GM19328 (cell line): ENCODE measurements at regions not wholly inside any gene's neighbourhood (a gene's known extent, or its start where the extent isn't known, plus 50 kb on each side); places are given as distances from the start of the nearest gene placed in this dataset.

Experiments
- ATAC-seq: cut with Tn5 transposase; IDR thresholded peaks from one replicate; pipeline ENCODE4 v1.9.1; 2021; ENCODE audit warnings: mild to moderate bottlenecking, moderate library complexity; ENCODE audit not compliant: unreplicated experiment

DNA sequence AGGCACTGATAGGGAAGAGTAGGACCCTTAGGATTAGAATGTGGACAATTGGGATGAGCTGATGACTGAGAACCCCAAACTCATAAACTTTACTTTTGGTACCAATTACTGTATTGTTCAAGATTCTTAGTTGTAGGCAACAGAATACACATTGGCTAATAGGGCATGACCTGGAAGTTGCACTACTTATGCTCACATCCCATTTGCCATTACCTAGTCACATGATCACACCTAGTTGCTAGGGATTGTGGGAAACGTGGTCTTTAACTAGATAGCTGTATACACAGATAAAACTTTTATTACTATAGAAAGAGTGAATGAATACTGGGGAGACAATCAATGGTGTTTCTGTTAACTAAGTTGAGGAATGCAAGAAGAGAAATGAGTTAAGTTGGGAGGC, 113.4 kb upstream of the AKIRIN2 start:
- ATAC-seq: no peak

- no peak for ATAC-seq
Observed at GRCh38 chr6:87808005-87808757, 106.1 kb upstream of the AKIRIN2 start.

- peak; percentile 71 for ATAC-seq
Observed at GRCh38 chr6:87807475-87807874, 105.4 kb upstream of the AKIRIN2 start.

GRCh38 chr6:87806635-87807034, 104.6 kb upstream of the AKIRIN2 start:
- ATAC-seq: no peak

DNA sequence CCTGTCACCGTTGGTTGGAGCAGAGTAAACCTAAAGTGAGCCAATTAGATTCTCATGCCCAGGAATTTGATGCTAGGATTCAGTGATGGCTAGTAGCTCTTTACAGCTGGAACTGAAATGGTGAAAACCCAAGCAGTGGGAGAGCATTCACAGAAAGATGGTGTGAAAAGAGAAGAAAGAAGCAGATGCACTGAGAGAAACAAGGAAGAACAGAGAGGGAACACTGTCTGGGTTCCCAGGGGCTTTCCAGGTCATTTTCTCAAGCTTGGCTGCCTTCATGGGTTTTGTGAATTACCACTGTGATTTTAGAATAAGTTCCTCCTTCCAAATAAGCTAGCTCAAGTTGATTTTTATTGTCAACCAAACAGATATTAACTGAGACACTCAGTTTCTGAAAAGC, 104.1 kb upstream of the AKIRIN2 start:
- no peak for ATAC-seq

- no peak for ATAC-seq
Observed at GRCh38 chr6:87803791-87804190, 101.8 kb upstream of the AKIRIN2 start.

DNA sequence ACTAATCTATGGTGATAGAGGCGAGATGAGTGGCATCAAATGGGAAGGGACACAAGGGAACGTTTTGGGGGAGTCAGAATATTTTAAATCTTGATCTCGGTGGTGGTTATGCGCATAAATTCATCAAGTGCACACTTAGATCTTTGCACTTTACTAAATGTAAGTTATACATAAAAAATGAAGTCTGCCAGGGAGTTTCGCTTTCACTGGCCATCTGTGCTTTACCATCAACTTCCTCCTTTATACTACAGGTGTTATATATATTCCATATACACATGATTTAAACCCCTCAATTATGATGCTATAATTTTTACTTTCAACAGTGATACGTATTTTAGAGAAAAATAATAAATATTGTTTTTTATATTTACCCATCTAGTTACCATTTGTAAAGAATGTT, 97.6 kb upstream of the AKIRIN2 start:
- ATAC-seq: no peak

GRCh38 chr6:87798393-87799278, 96.6 kb upstream of the AKIRIN2 start:
- ATAC-seq: no peak

DNA sequence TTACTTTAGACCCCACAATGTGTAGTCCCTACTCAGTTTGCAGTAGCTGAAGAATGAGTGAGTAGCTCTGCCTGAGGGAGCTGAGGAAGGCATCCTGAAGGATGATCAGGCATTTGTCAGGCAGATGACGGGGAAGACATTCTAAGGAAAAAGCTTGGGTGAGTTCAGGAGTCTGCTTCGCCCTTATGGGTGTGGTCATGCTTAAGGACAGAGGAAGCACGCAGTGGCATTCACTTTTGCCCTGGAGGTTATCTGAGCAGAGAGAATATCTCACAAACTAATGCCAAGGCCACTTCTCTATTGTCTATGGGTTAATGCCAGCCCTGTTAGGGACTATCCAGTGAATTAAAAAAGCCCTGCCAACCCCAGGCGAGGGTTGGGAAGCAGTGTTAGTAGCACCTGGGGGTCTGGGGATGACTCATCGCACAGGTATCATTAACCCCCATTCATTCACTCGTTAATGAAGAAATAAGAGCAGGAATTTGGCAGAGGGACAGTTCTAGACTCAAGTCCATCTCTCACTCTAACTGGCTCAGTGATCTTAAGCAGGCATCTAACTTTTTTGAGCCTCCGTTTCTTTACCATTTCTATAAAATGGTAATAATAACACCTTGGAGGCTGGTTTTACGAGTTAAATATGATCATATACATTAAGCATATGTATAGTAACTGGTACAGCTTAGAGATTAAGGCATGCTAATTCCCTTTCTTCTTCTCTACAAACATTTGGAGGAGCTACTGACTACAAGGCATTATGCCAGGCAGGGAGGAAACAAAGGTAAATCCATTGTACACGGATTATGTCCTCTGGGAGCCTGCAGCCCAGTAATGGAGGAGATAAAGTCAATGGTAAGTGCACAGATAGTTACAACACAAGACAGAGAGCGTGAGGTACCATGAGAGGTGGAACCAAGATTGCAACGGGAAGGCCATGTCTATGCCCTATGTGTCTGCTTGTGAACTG, 93.2 kb upstream of the AKIRIN2 start:
- ATAC-seq: no peak

DNA sequence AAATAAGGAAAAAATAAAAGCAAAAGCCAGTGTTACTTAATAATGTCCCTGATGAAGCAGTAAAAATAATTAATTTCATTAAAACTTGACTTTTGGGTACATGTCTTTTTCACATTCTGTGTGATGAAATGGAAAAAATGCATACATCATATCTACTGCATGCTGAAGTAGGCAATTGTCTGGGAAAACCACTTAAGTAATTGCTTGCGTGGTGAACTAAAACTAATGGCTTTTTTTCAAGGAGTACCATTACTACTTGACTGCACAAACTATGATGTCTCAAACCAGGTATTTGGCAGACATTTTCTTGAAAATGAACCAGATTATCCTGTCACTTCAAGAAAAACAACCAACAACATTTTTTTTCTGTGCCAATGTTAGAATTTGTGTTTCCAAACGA, 91.3 kb upstream of the AKIRIN2 start:
- no peak for ATAC-seq

DNA sequence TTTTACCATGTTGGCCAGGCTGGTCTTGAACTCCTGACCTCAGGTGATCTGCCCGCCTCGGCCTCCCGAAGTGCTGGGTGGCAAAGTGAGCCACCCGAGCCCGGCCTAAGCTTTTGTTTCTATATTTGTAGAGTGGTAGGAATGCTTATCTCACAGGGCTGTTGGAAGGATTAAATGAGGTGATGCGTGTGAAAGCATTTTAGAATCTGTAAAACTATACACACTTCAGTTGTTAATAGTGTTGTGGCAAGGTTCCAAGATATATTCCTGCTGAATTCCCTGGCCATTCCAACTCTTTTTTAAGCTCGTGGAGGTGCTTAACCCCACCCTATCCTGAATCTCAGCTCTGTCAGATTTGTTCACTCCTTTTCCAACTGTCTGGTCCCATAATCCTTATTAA, 89.9 kb upstream of the AKIRIN2 start:
- no peak for ATAC-seq

DNA sequence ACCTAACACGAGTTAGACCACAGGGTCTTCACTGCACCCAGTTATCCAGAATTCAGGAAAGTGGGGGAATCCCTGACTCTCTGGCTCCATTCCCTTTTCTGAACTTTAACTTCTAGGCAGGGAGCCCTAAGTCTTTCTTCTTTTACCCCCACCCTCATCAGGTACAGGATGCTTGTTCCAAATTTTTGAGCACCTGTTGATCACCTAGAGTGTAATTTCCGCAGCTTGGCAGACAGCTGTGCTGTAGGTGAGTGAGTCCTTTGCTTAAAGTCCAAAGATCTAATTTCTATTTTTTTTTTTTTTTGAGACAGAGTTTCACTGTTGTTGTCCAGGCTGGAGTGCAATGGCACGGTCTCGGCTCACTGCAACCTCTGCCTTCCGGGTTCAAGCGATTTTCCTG, 89.5 kb upstream of the AKIRIN2 start:
- ATAC-seq: no peak

DNA sequence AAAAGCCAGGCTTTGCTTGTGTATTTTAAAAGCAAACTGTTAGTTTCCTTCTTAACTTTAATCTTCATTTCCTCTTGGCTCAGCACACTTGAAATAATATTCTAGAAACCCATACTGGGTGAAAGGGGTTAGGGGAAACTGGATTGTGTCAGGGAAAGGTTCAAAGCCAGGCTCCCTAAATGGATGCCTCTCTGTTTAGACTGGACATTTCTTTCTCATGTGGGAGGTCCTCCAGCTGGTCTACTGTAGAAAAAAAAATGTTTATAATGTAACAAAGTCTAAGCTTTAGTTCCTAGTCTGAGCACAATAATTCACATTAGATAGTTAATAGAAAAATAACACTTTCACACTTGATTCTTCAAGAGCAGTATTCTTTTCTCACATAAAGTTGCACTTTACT, 89.0 kb upstream of the AKIRIN2 start:
- no peak for ATAC-seq

DNA sequence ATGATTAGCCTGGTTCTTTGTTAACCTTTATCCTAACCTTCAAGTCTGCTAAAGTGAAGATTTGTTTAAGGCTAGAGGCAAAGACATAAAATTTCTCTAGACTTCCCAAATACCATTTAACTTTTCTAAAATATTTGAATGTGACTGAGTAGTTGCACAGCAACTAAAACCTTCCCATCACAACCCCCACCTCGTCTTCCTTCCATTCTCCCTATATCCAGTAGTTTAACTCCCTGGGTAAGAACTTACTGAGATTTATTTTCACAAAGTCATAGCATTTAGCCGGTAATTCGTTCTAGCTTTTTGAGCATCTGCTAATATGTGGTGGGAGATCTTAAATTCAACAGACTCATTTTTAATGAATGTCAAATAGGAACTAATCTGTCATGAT, 87.9 kb upstream of the AKIRIN2 start:
- ATAC-seq: no peak

DNA sequence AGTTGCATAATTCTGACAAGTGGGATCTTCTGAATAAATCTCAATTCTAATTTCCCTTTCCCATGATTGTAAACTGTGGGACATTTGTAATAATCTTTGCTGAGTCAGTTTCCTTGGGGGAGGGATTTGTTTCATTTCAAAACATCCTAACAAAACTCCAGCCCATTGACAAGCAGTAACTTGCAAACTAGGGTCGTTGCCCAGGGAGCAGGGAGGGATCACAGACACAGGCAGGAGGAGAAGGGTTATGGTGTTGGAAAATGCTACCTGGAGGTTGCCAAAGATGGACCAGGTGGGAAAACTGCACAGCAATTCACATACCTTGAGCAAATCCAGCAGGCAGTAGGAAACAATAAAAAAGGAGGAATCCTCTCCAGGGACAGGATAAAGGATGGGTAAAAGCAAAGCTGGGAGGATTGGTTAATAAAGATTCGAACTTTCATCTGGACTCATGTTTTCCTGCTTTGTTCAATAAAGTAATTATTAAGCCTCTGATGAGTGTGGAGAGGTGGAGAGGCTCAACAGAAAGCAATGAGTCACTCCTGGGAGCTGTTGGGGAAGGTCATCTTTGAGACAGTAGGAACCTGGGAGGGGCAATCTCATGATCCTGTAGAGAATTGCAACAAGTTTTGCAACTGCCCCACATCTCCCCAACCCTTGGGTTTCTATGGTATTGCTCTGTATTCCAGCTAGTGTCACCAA, 87.3 kb upstream of the AKIRIN2 start:
- no peak for ATAC-seq

DNA sequence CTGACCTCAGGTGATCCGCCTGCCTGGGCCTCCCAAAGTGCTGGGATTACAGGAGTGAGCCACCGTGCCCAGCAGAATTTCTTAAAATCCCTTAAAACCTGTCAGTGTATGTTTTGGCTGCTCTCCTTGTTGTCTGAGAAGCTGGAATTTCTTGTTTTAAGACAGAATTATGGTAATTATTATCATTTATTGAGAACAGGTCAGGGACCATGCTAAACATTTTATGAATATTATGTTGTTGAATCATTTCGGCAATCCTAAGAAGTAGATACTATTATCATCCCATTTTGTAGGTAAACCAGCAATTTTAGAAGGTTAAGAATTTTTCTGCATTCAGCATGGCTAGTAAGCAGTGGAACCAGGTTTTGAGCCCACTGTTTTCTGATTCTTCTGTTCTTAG, 86.1 kb upstream of the AKIRIN2 start:
- ATAC-seq: no peak

DNA sequence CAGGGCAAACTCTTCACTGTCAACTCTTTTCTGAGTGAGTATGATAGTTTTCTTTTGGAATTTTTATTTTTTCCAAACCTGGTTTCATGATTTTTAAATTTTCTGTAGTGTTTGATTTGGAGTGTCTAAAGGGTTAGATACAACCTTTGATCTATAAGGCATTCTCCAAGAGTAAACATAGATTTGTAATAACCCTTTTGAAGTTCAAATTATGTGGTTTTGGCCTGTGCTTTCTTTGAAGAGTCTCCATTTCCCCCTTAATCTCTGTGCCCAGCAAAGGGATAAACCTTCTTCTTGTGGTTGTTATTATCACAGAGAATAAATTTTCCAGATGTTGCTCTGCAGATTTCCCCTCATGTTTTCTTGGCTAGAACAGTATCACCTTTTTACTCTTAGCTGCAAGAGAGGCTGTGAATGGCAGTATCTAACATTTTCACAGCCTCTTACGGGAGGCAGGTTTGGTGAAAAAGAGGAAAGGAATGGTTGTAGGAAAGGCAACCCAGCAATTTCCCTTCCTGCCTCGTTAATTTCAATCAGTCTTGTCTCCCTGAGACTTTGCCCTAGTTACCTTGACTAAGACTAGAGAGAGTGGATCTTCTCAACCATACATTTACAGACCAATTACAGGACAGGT, 83.3 kb upstream of the AKIRIN2 start:
- ATAC-seq: no peak

DNA sequence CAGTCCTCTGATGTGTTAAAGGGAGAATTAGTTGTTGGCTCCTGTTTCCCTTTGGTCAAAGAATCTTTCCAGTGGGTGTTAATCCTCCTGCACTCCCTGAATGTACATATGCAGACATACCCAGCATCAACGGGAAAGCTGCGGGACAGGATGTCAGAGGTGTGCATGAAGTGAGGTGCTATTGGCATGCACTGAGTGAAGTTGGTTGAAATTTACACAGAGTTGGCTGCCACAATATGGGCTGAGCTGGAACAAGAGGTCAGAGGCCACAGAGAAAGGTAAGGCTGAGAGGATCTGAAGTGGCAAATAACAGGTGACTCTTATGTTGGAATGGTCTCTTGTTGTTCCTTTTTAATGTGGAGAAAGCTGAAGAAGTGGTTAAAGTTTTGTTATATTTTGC, 82.7 kb upstream of the AKIRIN2 start:
- ATAC-seq: no peak

- ATAC-seq: no peak
Observed at GRCh38 chr6:87784051-87784450, 82.0 kb upstream of the AKIRIN2 start.

DNA sequence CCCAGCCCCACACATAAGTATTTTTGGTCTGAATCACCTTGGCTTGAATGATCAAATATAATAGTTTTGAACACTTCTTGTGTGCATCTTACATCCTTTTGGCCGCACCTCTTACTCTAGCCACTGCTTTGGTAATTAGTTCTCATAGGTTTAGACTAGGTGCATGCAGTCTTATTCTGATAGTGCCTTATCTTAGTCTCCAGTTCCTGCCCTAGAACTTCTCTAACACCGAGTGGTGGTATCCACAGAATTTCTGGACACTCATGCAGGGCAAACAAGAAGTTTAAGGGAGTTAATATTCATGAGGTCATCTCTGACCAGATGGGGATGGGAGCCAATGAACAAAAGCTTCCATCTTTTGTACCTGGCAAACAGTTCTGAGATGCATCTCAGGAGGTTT, 77.5 kb upstream of the AKIRIN2 start:
- ATAC-seq: no peak
